T-helper 2 cell treated with Interferon-gamma antibody and Interleukin-4, amounts not matched to agents 100 ng/mL and 5 ng/mL, for 36 hours (primary cell): ENCODE measurements at regions not wholly inside any gene's neighbourhood (a gene's known extent, or its start where the extent isn't known, plus 50 kb on each side); places are given as distances from the start of the nearest gene placed in this dataset.
"Not testable (repeated sequence)": the region's sequence is repeated elsewhere in the genome, so short reads cannot be mapped to it uniquely, and the experiment has no call there.

Source experiments
- intact Hi-C: fragments of 100-400 bp; cut with micrococcal nuclease; formaldehyde crosslinking; loops from one replicate; pipeline ENCODE4 v1.15.1; 2023

DNA sequence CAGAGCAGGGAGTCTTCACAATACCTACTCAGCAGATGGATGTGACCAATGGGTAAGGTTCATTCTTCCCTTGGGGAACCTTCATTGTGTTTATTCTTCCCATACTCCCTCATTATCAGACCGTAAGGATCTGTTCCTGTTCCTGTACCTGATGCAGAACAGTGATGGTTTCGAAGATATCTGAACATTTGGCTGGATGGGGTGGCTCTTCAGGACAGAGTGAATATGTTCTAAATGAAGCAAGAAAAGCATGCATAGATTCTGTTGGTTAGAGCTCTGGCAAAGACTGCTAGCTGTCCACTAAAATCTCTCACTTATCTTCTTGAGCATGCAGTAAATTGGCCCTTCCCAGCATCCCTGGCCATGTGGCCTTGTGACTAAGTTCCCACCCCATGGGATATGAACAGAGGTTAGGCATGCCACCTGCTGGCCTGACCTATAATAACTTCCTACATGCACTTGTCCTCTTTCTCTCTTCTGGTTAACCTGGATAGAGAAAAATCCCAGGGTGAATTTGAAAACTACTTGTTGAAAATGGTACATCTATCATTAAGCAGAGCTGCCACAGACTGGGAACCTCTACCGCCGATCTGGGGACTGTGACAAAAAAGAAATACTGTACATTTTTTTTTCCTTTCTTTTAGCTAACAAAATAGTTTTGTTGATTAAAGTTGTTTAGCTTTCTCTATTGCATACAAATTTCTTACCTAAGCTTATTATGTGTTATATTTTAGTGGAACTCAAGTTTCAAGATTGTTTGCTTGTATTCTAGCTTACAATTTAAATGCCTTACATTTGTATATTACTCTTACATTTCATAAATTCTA is 60.0 kb upstream of the BANK1 start:
- intact Hi-C loops = loop anchor here (1.0 kb wide), 2 partner anchors 561 to 1637 kb away; no protein-coding TSS in a partner anchor

DNA sequence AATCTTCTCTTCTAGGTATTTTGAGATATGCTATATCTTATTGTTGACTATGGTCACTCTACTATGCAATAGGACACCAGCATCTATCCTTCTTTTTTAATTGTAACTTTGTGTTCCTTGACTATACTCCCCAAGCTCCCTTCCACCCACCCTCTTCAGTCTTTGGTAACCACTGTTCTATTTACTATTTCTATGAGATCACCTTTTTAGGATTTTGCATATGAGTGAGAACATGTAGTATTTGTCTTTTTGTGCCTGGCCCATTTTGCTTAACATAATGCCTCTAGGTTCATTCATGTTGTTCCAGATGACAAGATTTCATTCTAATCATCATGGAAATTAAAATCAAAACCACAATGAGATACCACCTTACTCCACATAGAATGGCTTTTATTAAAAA is 63.3 kb upstream of the BANK1 start:
- intact Hi-C loops = no loop called here

DNA sequence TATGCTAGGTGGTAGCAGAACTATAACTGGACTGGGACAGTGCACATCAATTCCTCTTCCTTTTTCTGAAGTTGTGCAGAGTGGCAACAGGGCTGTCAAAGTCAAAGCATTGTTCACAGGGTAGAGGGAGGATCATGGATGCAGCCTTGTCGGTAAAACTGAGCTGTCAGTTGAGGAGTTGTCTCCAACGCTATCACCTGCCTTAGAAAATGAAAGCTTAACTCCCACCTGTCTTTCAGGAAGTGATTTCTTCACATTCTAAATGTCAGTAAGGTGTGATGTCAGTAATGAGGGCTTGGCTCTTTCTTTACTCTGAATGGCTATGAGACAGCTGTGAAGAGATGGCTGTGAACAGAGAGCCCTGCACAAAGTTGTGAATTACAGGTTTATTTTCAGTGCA is 66.4 kb upstream of the BANK1 start:
- intact Hi-C loops = no loop called here

DNA sequence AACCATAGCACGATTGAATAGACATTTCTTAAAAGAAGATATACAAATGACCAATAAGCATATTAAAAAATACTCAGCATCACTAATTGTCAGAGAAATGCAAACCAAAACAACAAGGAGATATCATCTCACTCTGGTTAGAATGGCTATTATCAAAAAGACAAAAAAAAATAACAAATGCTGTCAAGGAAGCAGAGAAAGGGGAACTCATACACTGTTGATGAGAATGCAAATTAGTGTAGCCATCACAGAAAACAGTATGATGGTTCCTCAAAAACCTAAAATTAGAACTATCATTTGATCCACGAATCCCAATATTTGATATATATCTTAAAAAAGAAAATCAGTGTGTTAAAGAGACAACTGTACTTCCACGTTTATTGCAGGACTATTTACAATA is 71.7 kb upstream of the BANK1 start:
- intact Hi-C loops = no loop called here

DNA sequence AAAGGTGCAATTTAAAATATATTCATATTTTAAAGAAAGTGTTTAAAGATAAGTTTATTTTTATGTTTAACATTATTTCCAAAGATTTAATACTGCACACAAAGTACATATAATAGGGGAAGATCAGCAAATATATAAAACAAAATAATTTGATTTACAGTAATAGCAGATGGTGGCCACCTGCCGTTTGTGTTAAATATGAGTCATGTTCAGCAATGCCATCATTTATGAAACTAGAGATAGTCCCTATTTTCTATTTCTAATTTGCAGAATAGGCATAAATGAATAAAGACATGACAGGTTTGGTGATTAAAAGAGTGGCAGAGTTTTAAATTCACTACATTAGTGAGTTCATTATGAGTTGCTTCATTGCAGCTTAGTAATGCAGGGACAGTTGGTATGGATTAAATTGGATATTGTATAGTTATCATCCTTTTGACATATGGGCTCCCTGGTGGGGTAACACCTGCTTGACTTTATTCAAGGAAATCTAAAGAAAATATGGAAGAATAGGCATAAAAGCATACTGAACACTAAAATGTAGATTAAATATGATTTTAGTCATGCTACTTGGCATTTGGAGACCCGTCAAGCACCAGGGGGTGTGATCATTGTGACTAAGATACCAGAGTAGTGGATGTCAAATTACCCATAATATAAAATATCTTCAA is 78.8 kb upstream of the BANK1 start:
- intact Hi-C loops = no loop called here

DNA sequence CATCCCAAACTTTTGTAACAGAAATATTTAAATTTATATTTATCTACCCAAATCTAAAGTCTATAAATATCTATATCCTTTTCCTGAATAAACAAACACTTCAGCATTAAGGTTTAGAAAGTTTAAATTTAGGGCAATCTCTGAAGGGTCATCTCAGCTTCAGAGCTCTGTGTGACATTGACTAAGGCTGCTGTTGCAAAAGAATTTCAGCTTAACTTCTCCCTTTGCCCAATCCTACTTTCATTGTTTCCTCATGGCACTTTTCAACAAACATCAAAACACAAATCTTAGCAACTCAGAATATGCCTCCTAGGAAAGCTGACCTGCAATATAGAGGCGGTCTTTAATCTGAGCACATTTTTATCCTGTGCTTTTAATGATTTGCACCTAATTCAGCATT is 79.7 kb upstream of the BANK1 start:
- intact Hi-C loops = no loop called here

DNA sequence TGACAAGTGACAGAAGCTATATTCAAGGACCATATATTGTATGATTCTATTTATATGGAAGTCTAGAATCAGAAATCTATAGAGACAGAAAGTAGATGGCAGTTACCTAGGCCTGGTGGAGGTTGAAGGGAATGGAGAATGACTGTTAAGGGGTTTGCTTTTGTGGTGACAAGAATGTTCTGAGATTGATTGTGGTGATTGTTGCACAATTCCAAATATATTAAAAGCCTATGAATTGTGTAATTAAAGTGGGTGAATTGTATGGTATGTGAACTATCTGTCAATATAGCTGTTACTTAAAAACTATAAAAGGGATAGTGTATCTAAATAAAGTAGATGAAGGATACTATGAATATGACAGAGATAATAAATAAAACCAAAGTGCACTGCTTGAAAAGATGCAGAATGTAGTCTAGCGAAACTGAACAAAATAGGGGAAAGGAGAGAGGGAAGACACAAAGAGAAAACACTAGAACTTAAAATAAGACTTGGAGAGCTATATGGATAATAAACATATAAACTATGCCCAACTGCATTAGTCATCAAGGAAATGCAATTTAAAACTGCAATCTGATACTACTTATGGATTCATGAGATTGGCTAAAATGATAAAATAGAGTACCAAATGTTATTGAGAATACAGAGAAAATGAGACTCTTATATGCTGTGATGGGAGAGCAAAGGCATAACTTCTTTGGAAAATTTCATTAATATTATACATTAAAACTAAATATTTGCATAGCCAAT is 82.1 kb upstream of the BANK1 start:
- intact Hi-C loops = no loop called here

DNA sequence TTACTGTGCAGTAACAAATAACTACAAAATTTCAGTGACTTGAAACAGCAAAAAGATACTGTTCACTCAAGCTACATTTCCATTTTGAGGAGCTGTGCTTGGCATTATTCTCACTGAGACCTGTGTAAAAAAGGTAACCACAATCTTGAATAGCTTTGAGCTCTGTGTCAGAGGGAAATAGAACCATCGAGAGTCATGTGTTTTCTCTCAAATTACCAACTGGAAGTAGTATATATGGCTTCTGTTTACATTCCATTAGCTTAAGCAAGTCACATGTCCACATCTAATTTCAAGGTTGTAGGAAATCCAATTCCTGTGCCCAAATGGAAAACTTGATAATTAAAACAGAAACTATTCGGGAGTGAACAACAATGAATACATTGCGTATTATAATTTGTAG is 82.9 kb upstream of the BANK1 start:
- intact Hi-C loops = no loop called here

DNA sequence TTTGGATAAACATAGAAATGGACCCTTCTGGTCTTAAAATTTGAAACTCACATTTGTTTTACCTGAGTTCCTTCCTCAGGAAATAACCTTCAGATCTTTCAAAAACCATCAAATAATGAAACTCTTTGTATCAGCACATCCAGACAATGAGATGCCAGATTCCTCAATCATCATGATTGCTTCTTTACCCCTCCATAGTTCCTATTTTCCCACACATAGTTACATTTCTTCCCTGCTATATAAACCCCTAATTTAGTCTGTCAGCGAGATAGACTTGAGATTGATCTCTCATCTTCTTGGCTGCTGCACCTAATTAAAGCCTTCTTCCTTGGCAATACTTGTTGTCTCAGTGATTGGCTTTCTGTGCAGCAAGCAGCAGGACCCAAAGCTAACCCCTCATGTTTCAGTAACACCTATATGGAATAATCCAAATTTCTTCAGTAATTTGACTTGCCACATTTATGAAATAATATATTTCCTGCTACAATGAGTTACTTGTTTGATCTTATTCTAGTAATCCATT is 83.9 kb upstream of the BANK1 start:
- intact Hi-C loops = no loop called here

DNA sequence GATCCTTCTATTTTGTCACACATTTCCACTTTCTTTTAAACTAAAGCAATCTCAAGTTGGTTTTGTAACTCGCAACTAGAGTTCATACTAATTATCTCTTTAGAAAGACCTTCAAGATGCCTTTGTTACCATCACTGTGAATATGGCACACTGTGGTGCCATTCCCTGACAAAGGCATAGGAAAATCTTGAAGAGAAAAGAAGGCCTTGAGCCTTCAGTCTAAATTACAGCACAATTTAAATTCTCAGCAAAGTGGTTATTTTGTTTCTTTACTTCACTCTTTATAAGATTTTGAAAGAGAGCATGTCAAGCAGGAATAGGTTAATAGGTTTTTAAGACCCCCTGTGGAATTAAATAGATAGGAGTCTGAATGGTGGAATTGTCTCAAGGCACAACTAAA is 89.0 kb upstream of the BANK1 start:
- intact Hi-C loops = no loop called here

DNA sequence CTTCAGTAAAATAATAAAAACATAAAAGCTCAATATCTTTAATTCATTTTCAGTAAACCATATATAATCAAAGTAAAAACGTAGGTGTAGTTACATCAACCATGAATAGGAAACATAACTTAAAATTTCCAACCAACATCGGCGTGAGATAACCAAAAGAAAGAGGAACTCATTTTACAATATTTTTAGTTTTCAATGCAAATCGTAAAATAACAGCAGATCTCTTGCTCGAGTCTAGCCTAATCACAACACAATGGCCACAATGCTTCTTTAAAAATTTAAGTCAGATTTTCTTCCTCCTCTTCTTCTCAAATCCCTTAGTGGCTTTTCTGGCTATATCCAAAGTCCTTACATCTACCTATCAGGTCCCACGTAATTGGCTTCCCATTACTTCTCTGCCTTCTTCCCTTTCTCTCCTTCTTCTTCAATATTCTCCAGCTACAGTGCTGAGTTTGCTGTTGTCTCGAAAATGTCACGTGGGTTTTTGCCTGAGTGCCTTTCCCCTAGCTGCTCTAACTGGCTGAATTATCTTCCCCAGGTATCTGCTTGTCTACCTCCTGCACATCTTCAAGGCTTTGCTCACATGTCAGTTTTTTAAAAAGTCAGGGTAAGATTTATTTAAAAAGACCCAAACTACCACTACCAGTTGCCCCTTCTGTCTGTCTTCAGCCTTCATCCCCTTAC is 90.9 kb upstream of the BANK1 start:
- intact Hi-C loops = no loop called here

DNA sequence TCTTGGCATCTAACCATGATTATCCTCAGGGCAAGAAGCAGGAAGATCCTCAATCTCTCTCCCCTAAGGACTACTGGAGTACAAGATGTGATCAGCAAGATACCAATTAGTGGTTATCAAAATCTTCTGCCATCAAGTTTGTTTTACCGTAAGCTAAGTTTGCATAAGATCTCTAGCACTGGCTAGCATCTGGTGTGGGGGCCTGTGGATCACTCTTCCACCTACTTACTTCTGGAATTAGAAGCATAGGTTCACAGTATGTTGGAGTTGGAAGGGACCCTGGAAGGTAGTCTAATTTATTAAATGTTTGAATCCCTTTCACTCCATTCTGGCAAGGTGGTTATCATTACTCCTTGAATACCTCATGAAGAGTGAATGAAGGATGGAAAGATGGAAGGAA is 93.3 kb upstream of the BANK1 start:
- intact Hi-C loops = no loop called here

DNA sequence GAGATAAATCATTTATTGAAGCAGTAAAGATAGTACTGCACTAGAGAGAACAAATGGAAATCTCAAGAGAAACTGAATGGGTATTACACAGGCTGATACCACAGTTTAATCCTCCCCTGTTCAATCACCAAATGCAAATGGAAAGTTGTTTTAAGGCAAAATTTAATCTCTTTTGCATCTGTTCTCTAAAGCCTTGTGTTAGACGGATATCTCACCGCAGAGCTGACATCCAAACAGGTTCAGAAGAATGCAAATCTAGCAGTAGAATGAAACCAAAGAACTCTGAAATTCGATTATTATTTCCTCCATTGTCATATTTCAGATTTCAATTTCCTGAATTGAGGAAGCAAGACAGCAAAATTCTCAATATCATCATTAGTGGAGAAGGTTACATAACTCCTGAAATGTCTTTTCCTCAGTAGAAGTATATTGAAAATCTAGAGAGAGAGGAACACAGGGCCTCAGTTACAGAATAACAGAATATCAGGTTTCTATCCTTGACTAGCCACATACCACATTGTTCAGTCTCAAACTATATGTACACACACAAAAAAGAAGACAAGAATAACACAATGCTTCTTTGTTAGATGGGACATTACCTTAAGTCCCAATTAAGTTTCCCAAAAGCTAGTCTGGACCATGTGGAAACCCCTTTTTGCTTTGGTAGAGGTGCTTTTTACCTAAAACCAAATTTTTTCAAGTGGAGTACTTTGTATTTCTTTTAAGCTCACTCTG is 94.1 kb upstream of the BANK1 start:
- intact Hi-C loops = no loop called here

DNA sequence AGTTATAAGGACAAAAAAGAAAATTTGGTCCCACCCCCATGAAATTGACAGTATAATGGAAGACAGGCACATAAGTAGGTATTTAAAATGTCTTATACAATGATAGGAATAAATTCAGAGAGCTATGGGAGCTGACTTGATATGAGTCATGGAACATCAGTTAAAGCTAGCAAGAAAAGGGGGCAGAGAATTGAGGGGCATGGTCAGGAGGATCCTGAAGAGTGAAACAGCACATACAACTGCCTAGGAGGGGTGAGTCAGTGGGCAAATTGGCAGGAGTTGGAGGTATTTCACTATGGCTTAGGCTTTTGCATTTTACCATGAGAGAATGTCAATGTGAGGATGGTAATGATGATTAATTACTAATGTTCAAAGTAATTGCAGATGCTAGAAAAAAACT is 95.4 kb upstream of the BANK1 start:
- intact Hi-C loops = no loop called here

DNA sequence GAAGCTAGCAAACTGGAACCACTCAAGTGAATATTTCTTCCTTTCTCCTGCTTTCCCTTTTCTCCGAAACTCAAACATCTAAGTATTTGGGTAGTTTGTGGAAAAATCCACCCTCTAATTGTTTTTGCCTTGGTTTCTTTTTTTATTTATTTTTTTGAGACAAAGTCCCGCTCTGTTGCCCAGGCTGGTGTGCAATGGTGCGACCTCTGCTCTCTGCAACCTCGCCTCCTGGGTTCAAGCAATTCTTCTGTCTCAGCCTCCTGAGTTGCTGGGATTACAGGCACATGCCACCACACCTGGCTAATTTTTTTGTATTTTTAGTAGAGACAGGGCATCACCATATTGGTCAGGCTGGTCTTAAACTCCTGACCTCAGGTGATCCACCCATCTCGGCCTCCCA is 96.1 kb upstream of the BANK1 start:
- intact Hi-C loops = not testable (repeated sequence)

DNA sequence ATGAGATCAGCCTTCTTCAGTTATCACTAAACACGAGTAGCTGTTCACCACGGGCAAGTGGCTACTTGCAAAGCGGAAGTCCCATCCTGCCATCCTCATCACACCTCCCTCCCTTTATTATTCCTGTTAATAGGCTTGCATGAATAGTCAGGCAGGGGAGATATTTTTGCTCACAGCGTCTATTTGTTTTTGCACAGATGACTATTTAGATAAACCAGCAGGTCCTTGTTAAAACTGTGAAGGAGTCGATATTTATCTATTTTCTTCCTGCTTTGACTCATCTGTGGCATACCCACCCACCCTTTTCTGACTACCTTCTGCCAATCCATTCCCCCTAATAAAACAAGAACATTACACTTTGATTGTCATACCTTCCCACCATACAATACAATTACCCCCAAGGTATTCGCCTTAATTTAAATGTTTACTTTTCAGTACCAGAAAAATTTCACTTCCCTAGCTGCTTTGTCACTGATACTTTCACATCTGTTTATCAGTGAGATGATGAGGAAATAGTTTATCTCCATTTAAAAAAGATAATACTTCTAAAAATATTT is 96.6 kb upstream of the BANK1 start:
- intact Hi-C loops = no loop called here

DNA sequence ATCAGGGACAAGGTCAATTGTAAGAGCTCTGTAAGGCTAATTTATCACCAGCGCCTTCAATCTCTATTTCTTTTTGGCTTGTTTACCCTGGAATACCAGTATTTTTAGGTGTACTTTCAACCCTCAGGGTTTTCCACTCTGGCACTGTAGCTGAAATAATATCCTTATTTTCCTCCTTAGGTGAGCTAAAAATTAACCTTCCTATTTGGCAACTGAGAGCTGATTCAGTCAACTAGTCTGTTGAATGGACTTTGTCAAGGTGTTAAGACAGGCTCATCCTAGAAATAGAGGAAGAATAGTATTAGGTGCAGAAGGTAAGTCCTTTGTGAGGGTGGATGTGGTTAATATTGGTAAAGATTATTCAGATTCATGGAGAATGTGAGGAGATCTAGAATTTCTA is 101.3 kb upstream of the BANK1 start:
- intact Hi-C loops = no loop called here

DNA sequence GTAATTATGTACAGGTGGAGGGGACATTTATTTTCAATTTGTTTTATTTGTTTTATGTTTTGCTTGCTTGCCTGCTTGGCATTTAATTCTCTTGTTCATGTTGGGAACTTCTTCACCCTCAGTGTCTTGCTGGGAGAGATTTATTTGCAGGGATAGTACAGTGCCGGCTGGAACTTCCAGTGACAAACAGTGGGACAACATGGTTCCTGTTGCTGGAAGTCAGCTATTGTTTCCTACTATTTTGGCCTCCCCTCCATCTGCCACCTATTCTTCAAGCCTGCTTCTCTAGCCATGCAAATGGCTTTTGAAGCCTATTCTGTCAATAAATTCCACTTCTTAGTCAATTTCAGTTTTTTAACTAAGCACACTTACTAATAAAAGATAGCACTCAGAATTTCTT is 105.4 kb upstream of the BANK1 start:
- intact Hi-C loops = no loop called here

DNA sequence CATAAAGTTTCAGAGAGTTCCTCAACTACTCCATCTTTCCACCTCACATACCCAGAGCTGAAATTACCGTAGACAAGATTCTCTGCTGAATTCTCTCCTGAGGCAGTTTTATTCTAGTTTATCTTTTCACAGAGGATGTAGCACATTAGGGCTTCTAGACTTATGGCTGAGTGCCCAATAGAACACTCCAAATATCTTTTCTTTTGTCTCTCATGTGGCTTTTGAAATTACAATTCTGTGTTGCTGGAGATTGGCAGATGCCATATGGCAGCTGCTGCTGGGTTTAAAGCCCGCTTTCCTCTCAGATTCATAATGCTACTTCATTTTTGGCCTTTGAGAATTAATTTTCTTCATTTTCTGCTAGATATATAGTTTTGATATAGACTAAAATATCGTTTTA is 107.6 kb upstream of the BANK1 start:
- intact Hi-C loops = no loop called here

DNA sequence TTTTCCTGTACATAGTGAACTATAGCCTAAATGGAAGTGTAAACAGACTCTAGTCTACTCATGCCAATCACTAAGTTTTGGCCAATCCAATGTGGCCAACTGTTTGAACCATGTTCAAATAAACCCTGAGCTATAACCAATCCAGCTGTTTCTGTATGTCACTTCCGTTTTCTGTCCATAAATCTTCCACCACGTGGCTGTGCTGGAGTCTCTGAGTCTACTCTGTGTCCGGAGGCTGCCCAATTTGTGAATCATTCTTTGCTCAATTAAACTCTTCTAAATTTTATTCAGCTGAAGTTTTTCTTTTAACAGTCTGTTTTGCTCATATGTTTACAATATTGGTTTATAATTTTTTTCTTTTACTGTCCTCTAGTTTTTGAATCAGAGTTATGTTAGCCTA is 112.3 kb upstream of the BANK1 start:
- intact Hi-C loops = no loop called here

DNA sequence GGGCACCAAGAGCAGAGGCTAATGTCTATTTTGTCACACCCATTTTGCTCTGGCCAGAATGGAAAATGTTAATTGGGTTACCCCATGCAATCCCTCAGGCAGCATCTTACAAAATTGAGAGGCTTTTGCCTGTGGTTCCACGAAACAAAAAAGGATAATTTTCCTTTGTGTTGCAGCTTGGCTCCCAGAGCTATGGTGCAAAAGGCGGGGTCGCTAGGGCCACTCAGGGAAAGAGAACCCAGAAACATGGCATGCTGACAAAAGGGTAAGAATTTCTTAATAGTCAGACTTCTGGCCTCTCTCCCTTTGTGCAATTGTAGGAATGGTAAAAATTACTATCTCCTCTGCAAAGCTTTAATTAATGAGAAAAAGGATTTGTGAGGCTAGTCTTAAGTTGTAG is 119.6 kb upstream of the BANK1 start:
- intact Hi-C loops = no loop called here
